Endothelial cell of umbilical vein (primary cell): ENCODE measurements at regions not wholly inside any gene's neighbourhood (a gene's known extent, or its start where the extent isn't known, plus 50 kb on each side); places are given as distances from the start of the nearest gene placed in this dataset.

Experiments
- BruUV-seq: library from RNA; stranded (reverse); fragments of 400-500 nt; replicated peaks from 2 replicates; lab custom pipeline; 2021; lab: Mats Ljungman, UMichigan
- CTCF ChIA-PET: fragments of 300-600, 350-600 bp; sonication (Branson Sonifier 250); formaldehyde crosslinking; loops from one replicate; lab custom pipeline; 2021; ENCODE audit warnings: antibody characterized with exemption, inconsistent platforms; lab: Charles Lee
- POLR2A ChIA-PET: fragments of 300-600, 350-600 bp; sonication (Branson Sonifier 250); formaldehyde crosslinking; loops from one replicate; lab custom pipeline; 2021; ENCODE audit warnings: antibody characterized with exemption, inconsistent platforms; lab: Charles Lee
- DNase-seq: peaks from one replicate; pipeline ENCODE4 v3.0.0-alpha.2; 2011; ENCODE audit warnings: low read depth, low spot score
- FAIRE-seq: peaks from 2 replicates; lab custom pipeline; 2011; peaks lifted over from hg19 to GRCh38; lab: Jason Lieb, UNC
- H2AFZ ChIP-seq: 2 replicates; pipeline ENCODE4 v1.6.0; 2012; ENCODE audit warnings: low read depth, low read length, control low read depth, inconsistent platforms
- H3K27ac ChIP-seq: 2 replicates; pipeline ENCODE4 v1.5.1; 2011; ENCODE audit warnings: low read depth, mild to moderate bottlenecking, control low read depth, low read length, moderate library complexity; ENCODE audit not compliant: insufficient read depth
- H3K27me3 ChIP-seq, 2 experiments: 2 replicates each; pipeline versions ENCODE4 v1.6.0 to v1.6.1; 2011; ENCODE audit warnings: low read length in 2 of 2, mixed read lengths in 1 of 2; ENCODE audit not compliant: control insufficient read depth in 2 of 2, insufficient read depth in 2 of 2
- H3K36me3 ChIP-seq, 2 experiments: 2 replicates in 1 of 2; 3 replicates in 1 of 2; pipeline ENCODE4 v1.5.1; 2011; ENCODE audit warnings: low read length in 2 of 2, mild to moderate bottlenecking in 1 of 2, moderate library complexity in 1 of 2; ENCODE audit not compliant: control insufficient read depth in 2 of 2, insufficient read depth in 2 of 2; ENCODE audit errors: extremely low read depth in 1 of 2
- H3K4me1 ChIP-seq: 3 replicates; pipeline ENCODE4 v1.5.1; 2011; ENCODE audit warnings: mild to moderate bottlenecking, low read length; ENCODE audit not compliant: control insufficient read depth, insufficient read depth; ENCODE audit errors: extremely low read depth
- H3K4me2 ChIP-seq: 2 replicates; pipeline ENCODE4 v1.6.1; 2011; ENCODE audit warnings: low read length, control low read depth, mixed read lengths; ENCODE audit not compliant: insufficient read depth
- H3K4me3 ChIP-seq, 3 experiments: fragments of 200-600 bp in 1 of 3; sonication (generic), shearing (Covaris generic) in 1 of 3; replicated peaks in 1 of 3; 2 replicates each; pipeline ENCODE4 v1.5.1; 2011 to 2016; ENCODE audit warnings: control low read depth in 3 of 3, low read length in 3 of 3, mild to moderate bottlenecking in 2 of 3, inconsistent platforms in 1 of 3, low read depth in 1 of 3, moderate library complexity in 1 of 3; ENCODE audit not compliant: insufficient read depth in 1 of 3
- H3K79me2 ChIP-seq: 2 replicates; pipeline ENCODE4 v1.6.0; 2012; ENCODE audit warnings: low read length, inconsistent platforms; ENCODE audit not compliant: control insufficient read depth, insufficient read depth
- H3K9ac ChIP-seq: replicated peaks from 2 replicates; pipeline ENCODE3; 2011; ENCODE audit warnings: low read length, control low read depth; ENCODE audit not compliant: insufficient read depth; ENCODE audit errors: extremely low read depth
- H3K9me1 ChIP-seq: replicated peaks from 3 replicates; pipeline ENCODE4 v1.6.0; 2011; ENCODE audit warnings: mild to moderate bottlenecking, low read length; ENCODE audit not compliant: control insufficient read depth, insufficient read depth; ENCODE audit errors: extremely low read depth
- H3K9me3 ChIP-seq: replicated peaks from 2 replicates; pipeline ENCODE4 v1.5.1; 2012; ENCODE audit warnings: low read length, inconsistent platforms; ENCODE audit not compliant: control insufficient read depth, insufficient read depth
- H4K20me1 ChIP-seq: replicated peaks from 2 replicates; pipeline ENCODE3; 2011; ENCODE audit warnings: mild to moderate bottlenecking, low read length; ENCODE audit not compliant: control insufficient read depth, insufficient read depth; ENCODE audit errors: extremely low read depth
- CTCF ChIP-seq, 2 donors: IDR thresholded peaks; 1 replicate in 1 of 2; 2 replicates in 1 of 2; pipeline ENCODE4 v1.5.1; 2011; ENCODE audit warnings: low read length in 2 of 2, mild to moderate bottlenecking in 2 of 2, moderate library complexity in 2 of 2, control low read depth in 1 of 2, inconsistent platforms in 1 of 2, low read depth in 1 of 2; ENCODE audit not compliant: insufficient read depth in 1 of 2; ENCODE audit errors: extremely low read depth in 1 of 2
- EZH2 ChIP-seq: IDR thresholded peaks from 2 replicates; pipeline ENCODE4 v1.6.1; 2012; ENCODE audit warnings: borderline replicate concordance, low read depth, mild to moderate bottlenecking, moderate library complexity, low read length, inconsistent platforms; ENCODE audit not compliant: severe bottlenecking
- FOS ChIP-seq: IDR thresholded peaks from 2 replicates; pipeline ENCODE4 v1.6.1; 2011; ENCODE audit warnings: mild to moderate bottlenecking, low read length, moderate library complexity, borderline replicate concordance; ENCODE audit not compliant: insufficient read depth
- GATA2 ChIP-seq: IDR thresholded peaks from 2 replicates; pipeline ENCODE4 v1.7.0; 2011; ENCODE audit warnings: low read depth, mild to moderate bottlenecking, moderate library complexity, mixed read lengths, low read length; ENCODE audit not compliant: insufficient read length, insufficient read depth
- JUN ChIP-seq: IDR thresholded peaks from 2 replicates; pipeline ENCODE4 v1.6.1; 2011; ENCODE audit warnings: borderline replicate concordance, low read depth; ENCODE audit not compliant: insufficient read length, insufficient read depth
- MYC ChIP-seq: IDR thresholded peaks from one replicate; pipeline ENCODE4 v1.6.1; 2011; ENCODE audit warnings: mild to moderate bottlenecking, low read depth, low read length
- POLR2A ChIP-seq: IDR thresholded peaks from 2 replicates; pipeline ENCODE4 v1.6.1; 2012; ENCODE audit warnings: low read depth, mild to moderate bottlenecking, control low read depth, low read length
- POLR2AphosphoS5 ChIP-seq: IDR thresholded peaks from 2 replicates; pipeline ENCODE4 v1.6.1; 2012; ENCODE audit warnings: low read depth, mild to moderate bottlenecking, control low read depth, low read length, moderate library complexity; ENCODE audit not compliant: insufficient read depth
- dilution Hi-C: fragments of 300-500 bp; cut with MboI; formaldehyde crosslinking; loops from one replicate; pipeline ENCODE4 v1.15.0; 2019; ENCODE audit warnings: low sequenced_read_pairs; ENCODE audit not compliant: extremely low pct_ligation_motif_present
- intact Hi-C: fragments of 100-400 bp; cut with micrococcal nuclease; formaldehyde crosslinking; loops from one replicate; pipeline ENCODE4 v1.10.0; 2022
- TF ChIP-seq, protein P1 (sequence below): IDR thresholded peaks from 2 replicates; pipeline ENCODE4 v1.6.1; 2011; ENCODE audit not compliant: insufficient read depth, insufficient read length

DNA sequence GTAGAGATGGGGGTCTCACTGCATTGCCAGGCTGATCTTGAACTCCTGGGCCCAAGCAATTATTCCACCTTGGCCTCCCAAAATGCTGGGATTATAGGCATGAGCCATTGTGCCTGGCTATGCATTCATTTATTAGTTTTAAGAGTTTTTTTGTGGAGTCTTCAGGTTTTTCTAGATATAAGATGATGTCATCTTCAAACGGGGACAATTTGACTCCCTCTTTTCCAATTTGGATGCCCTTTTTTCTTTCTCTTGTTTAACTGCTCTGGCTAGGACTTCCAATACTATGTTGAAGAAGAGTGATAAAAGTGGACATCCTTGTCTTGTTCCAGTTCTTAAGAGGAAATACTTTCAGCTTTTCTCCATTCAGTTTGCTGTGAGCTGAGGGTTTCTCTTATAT, 113.7 kb upstream of the PARD3B start:
- H3K27ac ChIP-seq: no peak overlapping the region
- H3K36me3 ChIP-seq: no peaks in the 10 kb centered on the region
- no peaks in the 10 kb centered on the region for H3K9me3 ChIP-seq
- BruUV-seq: no TSS peak
- DNase-seq: no peak
- no peaks in the 10 kb centered on the region for H3K9me1 ChIP-seq
- no peak overlapping the region for H3K4me2 ChIP-seq
- no peak overlapping the region for H3K4me3 ChIP-seq
- no peaks in the 10 kb centered on the region for H3K27me3 ChIP-seq
- ChIA-PET CTCF (no interaction called here), POLR2A (no interaction called here)
- H4K20me1 ChIP-seq: no peaks in the 10 kb centered on the region
- intact Hi-C loops: no loop called here
- H3K79me2 ChIP-seq: no peaks in the 10 kb centered on the region
- dilution Hi-C loops: no loop called here
- no peak overlapping the region for H2AFZ ChIP-seq
- H3K4me1 ChIP-seq: no peaks in the 10 kb centered on the region
- no peak overlapping the region for H3K9ac ChIP-seq
- FAIRE-seq: no peak
- TF ChIP-seq MYC (no peak), FOS (no peak), POLR2A (no peak), CTCF (IDR thresholded peaks at IDR 0.05; ENCODE audit: extremely low read depth in 1 of 2, insufficient read depth in 1 of 2, low read depth in 1 of 2, low read length in 2 of 2) (no peak), GATA2 (no peak), EZH2 (no peak), POLR2AphosphoS5 (no peak), JUN (no peak)
- TF ChIP-seq, protein P1, sequence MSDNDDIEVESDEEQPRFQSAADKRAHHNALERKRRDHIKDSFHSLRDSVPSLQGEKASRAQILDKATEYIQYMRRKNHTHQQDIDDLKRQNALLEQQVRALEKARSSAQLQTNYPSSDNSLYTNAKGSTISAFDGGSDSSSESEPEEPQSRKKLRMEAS: no peak
